A673 (cell line): ENCODE measurements at regions not wholly inside any gene's neighbourhood (a gene's known extent, or its start where the extent isn't known, plus 50 kb on each side); places are given as distances from the start of the nearest gene placed in this dataset.

ENCODE experiments used
- CTCF ChIP-seq: fragments of 300-800, 200-600 bp; sonication (generic); conservative IDR thresholded peaks from 2 replicates; pipeline ENCODE4 v1.5.1; 2017; ENCODE audit warnings: low read depth, mild to moderate bottlenecking, antibody characterized with exemption, low read length, moderate library complexity, mixed read lengths
- EZH2 ChIP-seq: fragments of 200-600 bp; sonication (generic); IDR thresholded peaks from 2 replicates; pipeline ENCODE4 v1.6.1; 2017; ENCODE audit warnings: borderline replicate concordance, low read depth, mild to moderate bottlenecking, mixed read lengths, antibody characterized with exemption, low read length; ENCODE audit not compliant: poor library complexity, severe bottlenecking

DNA sequence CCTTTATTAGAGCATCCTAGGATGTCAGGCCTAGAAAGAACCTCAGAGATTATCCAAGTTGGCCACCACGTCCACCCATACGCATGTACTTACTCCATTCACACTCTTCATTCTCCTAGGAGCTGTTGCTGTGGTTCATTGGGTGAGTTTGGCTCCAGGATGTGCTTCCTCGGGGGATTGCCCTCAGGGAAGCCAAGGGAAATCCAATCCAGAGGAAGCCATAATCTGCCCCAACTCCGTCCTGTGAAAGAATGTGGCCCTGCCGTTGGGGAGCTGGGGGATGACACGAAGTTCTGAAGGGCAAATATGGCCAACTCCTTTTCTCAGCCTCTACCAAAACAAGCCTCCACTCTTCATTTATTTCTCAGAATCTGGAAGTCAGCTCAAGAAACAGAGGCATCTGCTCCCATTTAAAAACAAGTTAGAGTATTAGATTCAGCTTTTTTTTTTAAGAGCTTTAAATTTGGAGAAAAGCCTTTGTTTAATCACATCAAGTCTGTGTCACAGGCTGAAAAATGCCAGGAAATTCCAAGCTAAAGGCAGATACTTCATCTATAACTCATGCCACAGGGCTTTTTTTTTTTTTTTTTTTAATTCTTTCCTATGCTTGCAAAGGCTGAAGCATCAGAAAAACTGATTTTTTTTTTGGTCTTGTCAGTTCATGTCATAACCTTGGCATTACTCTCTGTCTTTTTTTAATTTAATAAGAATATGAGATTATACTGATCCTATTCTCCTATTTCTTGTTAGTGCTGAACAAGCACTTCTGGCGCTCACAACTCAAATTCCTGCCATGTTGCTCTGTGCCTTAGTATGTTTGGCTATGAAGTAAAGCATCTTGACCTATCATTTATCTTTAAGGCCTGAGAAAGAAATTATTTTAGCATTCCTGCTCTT, 480.9 kb upstream of the MARCKS start:
- TF ChIP-seq CTCF (no peak), EZH2 (no peak)
